Nephron (organoid): ENCODE measurements at regions not wholly inside any gene's neighbourhood (a gene's known extent, or its start where the extent isn't known, plus 50 kb on each side); places are given as distances from the start of the nearest gene placed in this dataset.

Experiments
- H3K27ac Mint-ChIP-seq, 3 experiments: 2 replicates each; pipeline ENCODE4 v1.8.0; 2020; ENCODE audit warnings: mixed read lengths in 3 of 3, mild to moderate bottlenecking in 2 of 3, moderate library complexity in 1 of 3
- H3K27me3 Mint-ChIP-seq: 2 replicates; pipeline ENCODE4 v1.8.0; 2021; ENCODE audit warnings: low read depth, mild to moderate bottlenecking, moderate library complexity, mixed read lengths
- H3K36me3 Mint-ChIP-seq: 2 replicates; pipeline ENCODE4 v1.8.0; 2020; ENCODE audit warnings: low read depth, mixed read lengths
- H3K4me1 Mint-ChIP-seq: 2 replicates; pipeline ENCODE4 v1.8.0; 2020; ENCODE audit warnings: mixed read lengths
- H3K4me3 Mint-ChIP-seq, 3 experiments: 2 replicates each; pipeline ENCODE4 v1.8.0; 2020; ENCODE audit warnings: mild to moderate bottlenecking in 3 of 3, mixed read lengths in 3 of 3, moderate library complexity in 2 of 3
- H3K9me3 Mint-ChIP-seq: 2 replicates; pipeline ENCODE4 v1.8.0; 2020; ENCODE audit warnings: mixed read lengths
- CTCF ChIP-seq, 3 experiments: fragments of 200-600 bp; sonication (generic); IDR thresholded peaks; one replicate each; pipeline ENCODE4 v1.5.0; 2021; ENCODE audit warnings: antibody characterized with exemption in 3 of 3; ENCODE audit not compliant: unreplicated experiment in 3 of 3

GRCh38 chr4:8738471-8738931 lies 133.1 kb downstream of the HMX1 start:
- Mint-ChIP-seq H3K36me3 (no peaks in the 10 kb centered on the region), H3K27ac (no peak overlapping the region), H3K9me3 (peaks cover 12% of the 10 kb centered on the region), H3K4me1 (no peaks in the 10 kb centered on the region), H3K4me3 (no peak overlapping the region), H3K27me3 (peaks cover 16% of the 10 kb centered on the region)
- TF ChIP-seq CTCF (IDR thresholded peaks at IDR 0.05; ENCODE audit: unreplicated experiment in 3 of 3) = no peak

GRCh38 chr4:8737601-8738279 lies 133.9 kb downstream of the HMX1 start:
- no peaks in the 10 kb centered on the region for H3K36me3 Mint-ChIP-seq
- H3K9me3 Mint-ChIP-seq = peaks cover 17% of the 10 kb centered on the region
- H3K4me1 Mint-ChIP-seq = no peaks in the 10 kb centered on the region
- no peak overlapping the region for H3K27ac Mint-ChIP-seq
- no peak for TF ChIP-seq CTCF (IDR thresholded peaks at IDR 0.05; ENCODE audit: unreplicated experiment in 3 of 3)
- peaks cover 14% of the 10 kb centered on the region for H3K27me3 Mint-ChIP-seq
- H3K4me3 Mint-ChIP-seq = no peak overlapping the region

DNA sequence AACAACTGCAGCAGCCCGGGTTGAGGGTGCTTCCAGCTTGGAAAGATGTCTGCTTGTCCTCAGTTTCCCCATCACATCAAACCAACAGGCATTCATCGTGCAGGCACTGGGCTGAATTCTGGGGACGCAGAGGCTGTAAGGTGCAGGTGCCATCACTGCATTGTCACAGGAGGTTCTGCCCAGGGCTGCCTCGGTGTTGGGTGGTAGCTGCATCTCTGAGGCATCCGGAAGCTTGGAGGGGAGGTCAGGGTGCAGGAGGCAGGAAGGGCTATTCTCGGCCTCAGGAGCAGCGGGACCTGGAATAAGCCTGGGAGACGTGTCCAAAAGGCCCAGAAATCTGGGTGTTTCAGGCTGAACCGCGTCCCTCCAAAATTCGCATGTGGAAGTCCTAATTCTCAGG lies 134.6 kb downstream of the HMX1 start:
- no peak for TF ChIP-seq CTCF (IDR thresholded peaks at IDR 0.05; ENCODE audit: unreplicated experiment in 3 of 3)
- Mint-ChIP-seq H3K27me3 (peaks cover 12% of the 10 kb centered on the region), H3K27ac (no peak overlapping the region), H3K4me3 (no peak overlapping the region), H3K36me3 (no peaks in the 10 kb centered on the region), H3K9me3 (peaks cover 17% of the 10 kb centered on the region), H3K4me1 (no peaks in the 10 kb centered on the region)

DNA sequence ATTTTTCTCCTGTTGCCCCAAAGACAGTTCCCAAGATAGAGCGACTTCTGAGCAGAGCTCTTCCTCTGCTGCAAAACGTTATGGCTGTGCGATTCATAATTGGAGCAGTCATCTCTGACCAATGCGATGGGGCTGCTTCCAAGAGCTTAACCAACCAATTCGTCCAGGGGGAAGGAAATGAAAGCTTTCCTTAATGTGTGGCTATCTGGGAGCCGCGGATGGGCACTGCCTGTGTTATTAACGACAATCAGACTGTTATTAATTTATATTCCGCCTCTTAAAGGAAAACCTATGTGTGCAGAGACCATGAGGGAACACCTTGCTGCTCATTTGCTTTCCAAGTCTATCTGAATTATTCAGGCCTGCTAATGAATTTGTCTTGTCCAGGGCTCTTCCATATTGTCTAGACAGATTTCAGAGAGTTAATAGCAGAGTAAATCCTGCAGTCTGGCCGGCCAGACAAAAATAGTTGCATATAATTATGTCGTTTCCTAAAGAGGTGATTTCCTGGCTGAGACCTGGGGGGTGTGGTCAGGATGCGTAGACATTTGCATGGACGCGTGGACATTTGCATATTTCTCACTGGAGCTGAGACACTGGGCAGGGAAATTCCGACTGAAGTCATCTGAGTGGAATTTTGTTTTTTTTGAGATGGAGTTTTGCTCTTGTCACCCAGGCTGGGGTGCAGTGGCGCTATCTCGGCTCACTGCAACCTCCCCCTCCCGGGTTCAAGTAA lies 135.4 kb downstream of the HMX1 start:
- Mint-ChIP-seq H3K4me3 (no peak overlapping the region), H3K9me3 (peaks cover 23% of the 10 kb centered on the region), H3K4me1 (no peaks in the 10 kb centered on the region), H3K27me3 (peaks cover 4% of the 10 kb centered on the region), H3K36me3 (no peaks in the 10 kb centered on the region), H3K27ac (no peak overlapping the region)
- no peak for TF ChIP-seq CTCF (IDR thresholded peaks at IDR 0.05; ENCODE audit: unreplicated experiment in 3 of 3)

GRCh38 chr4:8735236-8736089 lies 136.2 kb downstream of the HMX1 start:
- H3K4me1 Mint-ChIP-seq = no peaks in the 10 kb centered on the region
- H3K9me3 Mint-ChIP-seq = peaks cover 23% of the 10 kb centered on the region
- H3K27me3 Mint-ChIP-seq = peaks cover 4% of the 10 kb centered on the region
- no peaks in the 10 kb centered on the region for H3K36me3 Mint-ChIP-seq
- no peak overlapping the region for H3K27ac Mint-ChIP-seq
- no peak for TF ChIP-seq CTCF (IDR thresholded peaks at IDR 0.05; ENCODE audit: unreplicated experiment in 3 of 3)
- no peak overlapping the region for H3K4me3 Mint-ChIP-seq
